NCI-H748 treated with DMSO at 0.1 percent for 48 hours (cell line): ENCODE measurements at regions not wholly inside any gene's neighbourhood (a gene's known extent, or its start where the extent isn't known, plus 50 kb on each side); places are given as distances from the start of the nearest gene placed in this dataset.
A peak's percentile ranks its signal among the peaks of the same experiment; 100 is the strongest.

ENCODE experiments used
- DNase-seq: peaks from one replicate; lab custom pipeline; 2025; lab: John Stamatoyannopoulos, UW

- no peak for DNase-seq
Observed at GRCh38 chr3:187975561-187976364, 178.2 kb upstream of the LPP start.

DNA sequence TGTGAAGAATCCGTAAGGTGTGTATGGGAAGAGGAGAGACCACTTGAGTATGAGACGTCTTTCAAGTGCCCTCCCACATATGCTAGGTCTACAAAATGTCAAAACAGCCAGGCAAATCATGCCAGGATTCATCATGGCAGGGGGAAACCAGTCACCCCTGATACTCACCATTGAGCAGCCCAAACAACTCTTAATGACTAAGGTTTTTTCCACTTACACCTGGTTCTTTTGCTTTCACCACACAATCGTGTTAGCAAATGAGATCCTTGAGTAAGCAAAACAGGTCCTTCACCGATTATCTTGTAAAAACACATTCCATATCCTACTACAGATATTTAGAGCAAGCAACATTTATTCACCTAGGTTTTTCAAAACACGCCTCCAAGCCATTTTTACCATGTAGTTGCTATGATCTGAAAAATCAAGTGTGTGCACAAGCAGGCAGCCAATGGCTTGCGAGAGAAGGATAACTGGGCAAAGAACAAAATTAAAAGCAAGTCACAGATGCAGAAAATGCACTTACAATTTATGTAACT is 177.5 kb upstream of the LPP start:
- no peak for DNase-seq

DNA sequence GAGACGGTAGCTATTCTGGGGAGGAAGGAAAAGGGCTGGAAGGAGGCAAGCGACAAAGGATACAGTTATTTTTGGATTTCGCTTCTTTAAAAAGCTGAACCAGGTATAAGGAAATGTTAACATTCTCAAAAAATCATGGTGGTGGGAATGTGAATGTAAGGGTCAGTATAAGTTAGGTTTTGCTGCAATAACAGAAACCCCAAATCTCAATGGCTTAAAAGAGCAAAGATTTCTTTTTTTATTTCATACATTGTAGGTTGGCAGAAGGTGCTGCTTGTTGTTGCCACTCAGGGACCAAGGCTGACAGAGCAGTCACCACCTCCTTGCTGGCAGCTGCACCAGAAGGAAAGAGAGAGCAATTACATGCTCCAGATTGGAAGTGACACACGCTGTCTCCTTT is 176.3 kb upstream of the LPP start:
- no peak for DNase-seq

- DNase-seq: no peak
Observed at GRCh38 chr3:187978433-187979011, 175.4 kb upstream of the LPP start.

DNA sequence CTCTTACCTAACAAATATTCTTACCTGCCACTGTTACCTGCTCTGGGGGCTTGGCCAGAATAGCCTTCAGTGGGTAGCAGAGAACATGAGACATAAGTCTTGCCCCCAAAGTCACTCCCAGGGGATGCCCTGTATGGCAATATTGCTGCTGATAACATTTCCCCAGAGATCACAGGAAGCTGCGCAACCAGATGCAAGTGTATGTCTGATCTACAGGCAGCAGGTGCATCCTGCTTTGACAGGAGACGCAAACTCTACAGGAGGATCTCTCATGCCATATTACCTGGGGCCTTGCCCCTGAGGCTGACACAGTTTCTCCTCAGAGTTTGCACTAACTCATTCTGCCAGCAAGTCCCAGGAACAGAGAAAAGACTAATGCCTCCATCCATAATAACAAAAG is 174.4 kb upstream of the LPP start:
- DNase-seq: no peak

GRCh38 chr3:187980861-187981260 is 173.1 kb upstream of the LPP start:
- DNase-seq: no peak

- no peak for DNase-seq
Observed at GRCh38 chr3:187982142-187982541, 171.8 kb upstream of the LPP start.

- no peak for DNase-seq
Observed at GRCh38 chr3:187983484-187984124, 170.4 kb upstream of the LPP start.

DNA sequence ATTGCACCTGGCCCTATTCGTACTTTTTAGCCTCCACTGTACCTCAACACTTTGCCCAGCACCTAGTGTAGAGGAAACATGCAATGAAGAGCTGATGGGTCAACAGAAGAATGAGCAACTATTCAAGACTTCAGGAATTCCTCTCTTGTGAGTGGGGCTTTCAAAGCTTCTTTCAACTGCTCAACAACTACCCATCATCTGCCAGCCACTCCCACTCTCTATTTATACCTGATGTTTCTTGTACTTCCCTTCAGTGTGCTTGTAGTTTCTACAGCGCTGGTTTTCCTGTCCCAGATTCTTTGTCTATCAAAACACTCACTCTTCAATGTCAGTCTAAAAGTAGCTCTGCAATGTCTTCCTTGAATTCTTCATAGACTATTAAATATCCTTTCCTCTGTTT is 168.3 kb upstream of the LPP start:
- no peak for DNase-seq

- no peak for DNase-seq
Observed at GRCh38 chr3:187986514-187986934, 167.4 kb upstream of the LPP start.

GRCh38 chr3:187987187-187987586 is 166.8 kb upstream of the LPP start:
- DNase-seq: no peak

GRCh38 chr3:187987924-187988323 is 166.0 kb upstream of the LPP start:
- DNase-seq: no peak

DNA sequence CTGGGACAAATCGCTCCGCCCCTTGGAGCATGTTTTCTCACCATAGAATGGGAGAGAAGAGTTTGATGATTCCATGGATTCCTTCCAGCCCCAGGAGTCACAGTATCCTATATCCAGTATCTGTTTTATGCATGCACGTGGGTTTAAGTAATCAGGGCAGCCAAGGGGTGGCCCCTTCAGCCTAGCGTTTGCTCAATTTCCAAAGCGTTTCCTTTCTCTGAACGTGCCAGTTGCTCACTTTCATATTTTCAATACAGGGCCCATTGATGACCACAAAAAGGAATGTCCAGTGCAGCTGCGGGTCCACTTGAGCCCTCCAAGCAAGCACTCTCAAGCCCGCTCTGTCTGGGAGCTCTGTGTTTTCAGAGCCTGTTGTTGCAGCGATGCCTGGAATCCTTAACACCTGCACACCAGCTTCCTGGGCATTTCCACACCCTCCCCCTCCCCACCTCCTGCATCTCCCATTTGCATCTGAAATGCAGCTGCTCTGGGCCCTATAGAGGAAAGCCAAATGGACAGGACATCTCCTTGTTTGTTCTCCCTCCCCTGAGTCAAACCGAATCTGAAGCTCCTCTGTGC is 164.3 kb upstream of the LPP start:
- DNase-seq: peak; percentile 42

DNA sequence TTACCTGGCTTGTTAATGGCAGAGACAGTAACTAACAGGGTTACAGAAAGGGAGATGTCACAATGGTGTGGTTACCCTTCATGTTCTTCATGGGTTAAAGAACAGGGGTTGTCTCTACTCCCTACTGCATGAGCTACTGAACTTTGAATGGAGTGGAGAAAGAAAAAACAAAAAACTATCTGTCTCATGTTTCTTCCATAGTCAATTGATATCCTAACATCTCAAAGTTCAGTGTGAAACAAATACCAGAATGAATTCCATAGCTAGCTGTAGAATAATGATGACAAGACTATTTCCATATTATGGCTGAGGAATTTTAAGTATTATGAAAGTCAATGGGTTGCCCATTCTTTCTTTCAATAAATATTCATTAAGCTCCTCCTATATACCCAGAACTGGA is 161.3 kb upstream of the LPP start:
- DNase-seq: no peak

DNA sequence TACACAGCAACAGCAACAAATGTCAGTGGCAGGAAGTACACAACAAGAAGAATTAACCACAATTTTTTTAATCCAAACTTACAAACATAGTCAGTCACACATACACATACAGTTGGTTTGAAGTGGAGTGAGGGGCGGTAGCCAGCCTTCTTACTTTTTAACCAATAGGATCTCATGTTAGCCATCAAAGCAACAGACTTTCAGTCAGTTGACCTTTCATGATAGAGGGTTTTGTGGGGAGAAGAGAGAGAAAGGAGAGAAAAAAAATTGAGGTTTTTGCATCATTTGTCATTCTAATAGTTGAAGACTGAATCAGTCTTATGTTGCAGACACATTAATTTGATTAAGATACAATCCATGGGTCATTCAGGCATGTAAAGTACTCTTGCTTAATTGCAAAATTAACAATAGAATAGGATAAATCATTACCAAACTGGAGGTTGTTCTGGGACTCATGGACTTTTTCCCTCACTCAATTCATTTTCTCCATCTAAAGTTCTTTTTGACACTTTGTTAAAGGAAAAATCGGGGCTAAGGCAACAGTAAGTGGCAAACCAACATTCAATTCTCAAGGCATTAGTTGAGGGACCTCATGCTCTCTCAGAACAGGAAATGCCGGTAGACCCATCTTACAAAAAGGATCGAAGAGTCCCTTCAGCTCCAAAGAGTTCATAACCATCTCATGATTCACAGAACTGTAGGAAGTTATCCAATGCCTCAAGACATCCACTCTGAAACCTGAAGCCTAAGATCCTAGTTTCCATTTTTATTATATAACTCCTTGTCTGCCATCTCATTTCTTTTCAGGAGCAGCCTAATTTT is 159.5 kb upstream of the LPP start:
- no peak for DNase-seq

GRCh38 chr3:187995043-187995400 is 158.9 kb upstream of the LPP start:
- DNase-seq: no peak

GRCh38 chr3:187995667-187996066 is 158.3 kb upstream of the LPP start:
- DNase-seq: no peak

GRCh38 chr3:187996609-187997008 is 157.3 kb upstream of the LPP start:
- no peak for DNase-seq

DNA sequence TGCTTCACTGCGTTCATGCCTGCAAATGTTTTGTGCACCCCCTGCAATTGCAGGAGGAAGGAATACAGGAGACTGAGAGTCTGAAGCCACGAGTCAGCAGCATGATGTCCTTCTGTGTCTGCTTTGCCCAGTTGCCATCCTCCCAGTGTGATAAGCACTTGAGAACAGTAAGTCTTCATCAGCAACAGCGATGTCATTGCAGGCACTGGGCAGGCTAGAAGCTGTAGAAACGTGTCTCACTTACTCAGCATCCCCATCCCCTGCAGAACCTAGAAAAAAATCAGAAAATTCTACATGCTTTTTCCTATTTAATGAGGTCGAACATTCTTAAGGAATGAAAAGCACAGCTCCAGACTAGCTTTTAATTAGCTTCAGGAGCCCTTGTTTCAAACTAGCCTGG is 156.5 kb upstream of the LPP start:
- DNase-seq: no peak

- no peak for DNase-seq
Observed at GRCh38 chr3:187997946-187998561, 155.9 kb upstream of the LPP start.

DNA sequence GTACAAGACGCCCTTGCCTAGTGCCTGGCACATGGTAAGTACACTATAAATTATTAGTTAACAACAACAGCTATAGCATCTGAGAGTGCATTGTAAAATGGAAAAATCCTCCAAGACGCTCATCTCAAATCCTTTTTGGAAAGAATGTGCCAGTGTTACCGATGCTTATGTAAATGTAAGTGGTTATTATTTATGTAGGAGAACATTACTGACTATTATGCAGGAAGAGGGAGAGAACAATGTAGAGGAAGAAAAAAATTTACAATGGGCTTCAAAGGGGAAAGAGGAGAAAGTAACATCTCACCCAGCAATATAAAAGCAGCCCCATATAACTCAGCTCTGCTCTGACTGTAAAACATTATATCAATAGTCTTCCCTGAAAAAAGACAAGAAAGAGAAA is 155.3 kb upstream of the LPP start:
- DNase-seq: no peak

DNA sequence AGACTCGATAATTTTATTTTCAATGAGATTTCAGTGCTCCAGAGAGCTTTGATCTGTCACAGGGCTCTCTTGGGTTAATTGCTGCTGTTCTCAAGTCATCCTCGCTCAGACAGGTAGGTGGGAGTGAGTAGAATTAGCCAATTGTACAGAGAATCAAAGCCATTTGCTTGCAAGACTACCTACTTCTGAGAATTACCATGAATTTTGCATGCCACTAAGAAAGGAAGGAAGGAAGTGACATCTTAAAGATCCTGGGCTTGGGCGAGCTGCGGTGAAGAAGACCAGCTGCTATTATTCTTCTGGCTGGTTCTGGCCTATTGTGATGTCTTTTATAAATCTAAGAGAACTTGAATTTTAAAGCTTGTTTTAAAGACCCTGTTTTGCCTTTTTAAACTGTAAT is 154.1 kb upstream of the LPP start:
- DNase-seq: no peak
